ENCODE measurements at regions not wholly inside any gene's neighbourhood (a gene's known extent, or its start where the extent isn't known, plus 50 kb on each side); places are given as distances from the start of the nearest gene placed in this dataset.
A peak's percentile ranks its signal among the peaks of the same experiment; 100 is the strongest.
"Not testable (repeated sequence)": the region's sequence is repeated elsewhere in the genome, so short reads cannot be mapped to it uniquely, and the experiment has no call there.

- no peaks in the 10 kb centered on the region for H3K36me3 ChIP-seq
- 70 to 75% methylated on average over 6 to 8 of the region's 14 CpGs for WGBS, 2 donors (ENCODE audit: low coverage in 1 of 2)
- H3K27ac ChIP-seq: peak overlapping the region in 1 of 4 donors; percentile 29
- ATAC-seq: no peak
- H3K4me3 ChIP-seq: no peak overlapping the region
- no peaks in the 10 kb centered on the region for H3K9me3 ChIP-seq
- H3K4me1 ChIP-seq: peaks cover 0 to 5% (median 0%) of the 10 kb centered on the region in 3 donors
- TF ChIP-seq POLR2AphosphoS5 (IDR thresholded peaks at IDR 0.05) (no peak), CTCF (IDR thresholded peaks at IDR 0.05) (no peak), POLR2A (IDR thresholded peaks at IDR 0.05) (no peak), EP300 (IDR thresholded peaks at IDR 0.05) (no peak)
- H3K27me3 ChIP-seq: no peaks in the 10 kb centered on the region
These were observed 50.1 kb upstream of the DKK3 start for GRCh38 chr11:12058425-12059115.

GRCh38 chr11:12059144-12059543 lies 50.7 kb upstream of the DKK3 start:
- not testable (repeated sequence) for H3K4me1 ChIP-seq, ATAC-seq, H3K27ac ChIP-seq, H3K36me3 ChIP-seq, H3K27me3 ChIP-seq, H3K4me3 ChIP-seq, H3K9me3 ChIP-seq
- WGBS, 2 donors (ENCODE audit: low coverage in 1 of 2): 100% methylated on average over 3 of the region's 3 CpGs

GRCh38 chr11:12060385-12060985 lies 49.9 kb upstream of the MICAL2 start:
- Histone ChIP-seq H3K4me1 (no peaks in the 10 kb centered on the region), H3K27ac (no peak overlapping the region), H3K4me3 (no peak overlapping the region), H3K36me3 (no peaks in the 10 kb centered on the region), H3K9me3 (no peaks in the 10 kb centered on the region), H3K27me3 (no peaks in the 10 kb centered on the region)
- ATAC-seq: no peak
- TF ChIP-seq POLR2AphosphoS5 (IDR thresholded peaks at IDR 0.05): no peak
- no peak for TF ChIP-seq POLR2A (IDR thresholded peaks at IDR 0.05)
- no peak for TF ChIP-seq CTCF (IDR thresholded peaks at IDR 0.05)
- TF ChIP-seq EP300 (IDR thresholded peaks at IDR 0.05): no peak
- WGBS, 2 donors (ENCODE audit: low coverage in 1 of 2): 100% methylated on average over 2 of the region's 4 CpGs; no CpG with 5 or more reads in 1 of the 2 donors

Data from gastroesophageal sphincter (tissue), 4 donors.